ENCODE measurements at regions not wholly inside any gene's neighbourhood (a gene's known extent, or its start where the extent isn't known, plus 50 kb on each side); places are given as distances from the start of the nearest gene placed in this dataset.

- H3K4me3 ChIP-seq (ENCODE audit: low read depth in 1 of 2, low read length in 1 of 2), result no peak overlapping the region
- H3K27ac ChIP-seq, result no peak overlapping the region
- H3K27me3 ChIP-seq, result no peaks in the 10 kb centered on the region
- H3K9me3 ChIP-seq, result no peaks in the 10 kb centered on the region
- no peaks in the 10 kb centered on the region for H3K4me1 ChIP-seq (ENCODE audit: control insufficient read depth in 1 of 2, insufficient read depth in 1 of 2, low read depth in 1 of 2, low read length in 1 of 2)
- H3K36me3 ChIP-seq, result no peaks in the 10 kb centered on the region
- no peak for TF ChIP-seq CTCF (IDR thresholded peaks at IDR 0.05)
Measured at GRCh38 chr4:3353752-3354454, 61.1 kb downstream of the RGS12 start.

GRCh38 chr4:3354455-3354811 is 61.6 kb downstream of the RGS12 start:
- no peaks in the 10 kb centered on the region for H3K36me3 ChIP-seq
- no peak for TF ChIP-seq CTCF (IDR thresholded peaks at IDR 0.05)
- H3K27ac ChIP-seq, result no peak overlapping the region
- H3K4me3 ChIP-seq (ENCODE audit: low read depth in 1 of 2, low read length in 1 of 2), result no peak overlapping the region
- H3K9me3 ChIP-seq, result no peaks in the 10 kb centered on the region
- H3K27me3 ChIP-seq, result no peaks in the 10 kb centered on the region
- H3K4me1 ChIP-seq (ENCODE audit: control insufficient read depth in 1 of 2, insufficient read depth in 1 of 2, low read depth in 1 of 2, low read length in 1 of 2), result no peaks in the 10 kb centered on the region

GRCh38 chr4:3355266-3355748 is 62.5 kb downstream of the RGS12 start:
- no peak overlapping the region for H3K27ac ChIP-seq
- no peaks in the 10 kb centered on the region for H3K4me1 ChIP-seq (ENCODE audit: control insufficient read depth in 1 of 2, insufficient read depth in 1 of 2, low read depth in 1 of 2, low read length in 1 of 2)
- no peaks in the 10 kb centered on the region for H3K9me3 ChIP-seq
- no peak for TF ChIP-seq CTCF (IDR thresholded peaks at IDR 0.05)
- no peaks in the 10 kb centered on the region for H3K27me3 ChIP-seq
- H3K36me3 ChIP-seq, result no peaks in the 10 kb centered on the region
- no peak overlapping the region for H3K4me3 ChIP-seq (ENCODE audit: low read depth in 1 of 2, low read length in 1 of 2)

GRCh38 chr4:3358656-3359055 is 65.8 kb downstream of the RGS12 start:
- Histone ChIP-seq H3K36me3 (no peaks in the 10 kb centered on the region), H3K9me3 (no peaks in the 10 kb centered on the region), H3K4me3 (ENCODE audit: low read depth in 1 of 2, low read length in 1 of 2) (no peak overlapping the region), H3K4me1 (ENCODE audit: control insufficient read depth in 1 of 2, insufficient read depth in 1 of 2, low read depth in 1 of 2, low read length in 1 of 2) (no peaks in the 10 kb centered on the region), H3K27me3 (no peaks in the 10 kb centered on the region), H3K27ac (no peak overlapping the region)
- TF ChIP-seq CTCF (IDR thresholded peaks at IDR 0.05), result no peak

- Histone ChIP-seq H3K4me1 (ENCODE audit: control insufficient read depth in 1 of 2, insufficient read depth in 1 of 2, low read depth in 1 of 2, low read length in 1 of 2) (no peaks in the 10 kb centered on the region), H3K36me3 (no peaks in the 10 kb centered on the region), H3K27me3 (no peaks in the 10 kb centered on the region), H3K9me3 (no peaks in the 10 kb centered on the region), H3K4me3 (ENCODE audit: low read depth in 1 of 2, low read length in 1 of 2) (no peak overlapping the region), H3K27ac (no peak overlapping the region)
- TF ChIP-seq CTCF (IDR thresholded peaks at IDR 0.05), result no peak
Measured at GRCh38 chr4:3360777-3361176, 68.0 kb downstream of the RGS12 start.

Measured in neutrophil (primary cell).